Lower leg skin (tissue), 4 donors: ENCODE measurements at regions not wholly inside any gene's neighbourhood (a gene's known extent, or its start where the extent isn't known, plus 50 kb on each side); places are given as distances from the start of the nearest gene placed in this dataset.

Experiments used
- DNase-seq, 2 donors: peaks; one replicate each; pipeline ENCODE4 v3.0.0-alpha.2; 2019; ENCODE audit warnings: low spot score in 2 of 2
- H3K4me3 ChIP-seq: fragments of 200-600 bp; sonication (generic); 2 replicates; pipeline ENCODE4 v1.5.1; 2017; ENCODE audit warnings: mild to moderate bottlenecking, low read depth; ENCODE audit not compliant: poor library complexity, severe bottlenecking
- CTCF ChIP-seq, 3 donors: fragments of 450-650 bp; IDR thresholded peaks; one replicate each; pipeline ENCODE4 v1.5.1; 2016; ENCODE audit warnings: antibody characterized with exemption in 3 of 3, mild to moderate bottlenecking in 3 of 3, moderate library complexity in 2 of 3
- POLR2A ChIP-seq, 2 donors: fragments of 450-650 bp; IDR thresholded peaks; one replicate each; pipeline ENCODE4 v1.6.1; 2016 to 2017; ENCODE audit warnings: antibody characterized with exemption in 2 of 2, mild to moderate bottlenecking in 1 of 2, moderate library complexity in 1 of 2
- WGBS, 2 donors: methylation state at CpG; one replicate each; pipeline ENCODE4 v1.1.5; 2018; 5-methylcytosine and 5-hydroxymethylcytosine counted together
- intact Hi-C: fragments of 100-400 bp; cut with DNase I; formaldehyde crosslinking; loops from one replicate; pipeline ENCODE4 v1.15.0; 2023; ENCODE audit warnings: low total_unique reads

GRCh38 chr16:9257843-9258242 lies 166.4 kb downstream of the HAPSTR1 start:
- 73 to 74% methylated on average over 1 of the region's 1 CpG for WGBS, 2 donors
- intact Hi-C loops: no loop called here
- TF ChIP-seq CTCF (IDR thresholded peaks at IDR 0.05): no peak
- TF ChIP-seq POLR2A (IDR thresholded peaks at IDR 0.05): no peak
- no peak for DNase-seq
- H3K4me3 ChIP-seq: no peak overlapping the region

DNA sequence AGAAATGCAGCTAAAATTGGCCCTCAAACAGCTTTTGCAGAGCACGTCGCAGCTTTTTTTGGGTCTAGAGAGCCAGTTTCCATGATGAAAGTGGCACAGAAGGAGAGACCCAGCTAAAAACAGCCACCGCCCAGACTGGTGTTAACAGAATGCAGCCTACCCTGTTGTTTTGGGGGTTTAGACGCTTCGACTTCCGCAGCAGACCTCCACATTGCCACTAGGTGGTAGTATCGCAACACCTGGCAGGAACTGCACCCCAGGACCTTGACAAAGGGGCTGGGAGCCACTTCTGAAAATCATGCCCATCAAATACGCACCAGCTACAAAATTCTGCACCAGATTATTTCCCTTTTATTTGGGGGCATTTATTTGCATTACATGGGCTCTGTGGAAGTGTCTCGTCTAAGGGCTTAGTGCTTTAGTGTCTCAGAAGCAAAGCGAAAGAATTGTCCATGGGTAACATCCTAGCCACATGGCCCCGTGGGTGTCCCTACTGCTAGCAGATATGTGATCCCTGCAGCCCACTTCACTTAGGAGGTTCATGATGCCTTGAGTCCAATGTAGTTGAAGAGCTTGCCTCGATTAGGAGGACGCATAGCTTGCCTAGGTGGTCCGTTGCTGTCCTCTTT lies 167.1 kb downstream of the HAPSTR1 start:
- WGBS, 2 donors: 50 to 54% methylated on average over 14 of the region's 14 CpGs
- H3K4me3 ChIP-seq: no peak overlapping the region
- TF ChIP-seq POLR2A (IDR thresholded peaks at IDR 0.05) (no peak), CTCF (IDR thresholded peaks at IDR 0.05) (no peak)
- intact Hi-C loops: no loop called here
- no peak for DNase-seq

DNA sequence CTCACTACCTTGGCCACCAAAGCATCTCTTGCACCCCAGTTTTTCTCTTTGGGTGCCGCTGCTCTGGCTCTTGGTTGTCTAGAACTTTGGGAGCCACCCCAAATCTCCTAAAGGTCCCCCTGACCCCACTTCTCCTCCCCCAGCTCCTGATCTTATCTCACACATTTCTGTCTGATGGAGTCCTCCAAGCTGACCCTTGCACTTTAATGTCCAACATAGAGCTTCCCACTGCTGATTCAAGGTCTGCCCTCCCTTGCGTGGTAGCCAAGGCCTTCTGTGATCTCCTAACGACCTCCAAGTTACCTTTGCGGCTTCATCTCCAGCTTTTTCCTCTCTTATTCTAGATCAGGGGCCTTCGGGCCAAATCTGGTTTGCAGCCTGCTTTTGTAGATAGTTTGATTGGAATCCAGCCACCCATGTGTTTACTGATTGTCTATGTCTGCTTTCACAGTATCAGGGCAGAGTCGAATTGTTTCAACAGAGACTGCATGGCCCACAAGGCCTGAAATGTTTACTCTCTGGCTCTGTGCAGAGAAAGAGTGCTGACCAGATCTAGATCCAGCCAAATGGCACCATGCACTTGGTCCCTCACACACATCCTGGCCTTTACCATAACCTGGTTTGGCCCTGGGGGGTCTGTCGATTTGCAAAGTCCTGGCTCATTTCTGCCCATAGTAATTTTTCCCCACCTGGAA lies 168.6 kb downstream of the HAPSTR1 start:
- DNase-seq: no peak
- 74 to 85% methylated on average over 7 of the region's 7 CpGs for WGBS, 2 donors
- intact Hi-C loops: no loop called here
- no peak overlapping the region for H3K4me3 ChIP-seq
- TF ChIP-seq CTCF (IDR thresholded peaks at IDR 0.05) (no peak), POLR2A (IDR thresholded peaks at IDR 0.05) (no peak)

DNA sequence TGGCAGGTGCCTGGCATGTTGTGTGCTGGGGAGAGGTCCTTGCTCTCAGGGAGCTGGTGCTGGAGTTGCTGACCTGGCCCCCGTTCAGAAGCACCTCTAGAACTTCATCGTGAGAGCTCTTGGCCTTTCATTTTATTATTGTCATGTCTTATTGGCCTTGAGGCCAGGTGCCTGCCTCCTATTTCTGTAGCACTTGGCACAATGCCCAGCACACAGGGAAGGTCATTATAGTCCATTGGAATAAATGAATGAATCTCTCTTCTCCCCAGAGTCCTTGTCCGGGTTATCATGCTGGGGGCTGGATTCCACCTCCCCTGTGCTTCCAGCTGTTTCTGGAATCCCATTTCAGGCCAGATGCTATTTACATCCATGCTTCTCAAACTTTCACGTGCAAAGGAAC lies 169.2 kb downstream of the HAPSTR1 start:
- H3K4me3 ChIP-seq: no peak overlapping the region
- no peak for TF ChIP-seq POLR2A (IDR thresholded peaks at IDR 0.05)
- TF ChIP-seq CTCF (IDR thresholded peaks at IDR 0.05): no peak
- WGBS, 2 donors: 58 to 63% methylated on average over 4 of the region's 4 CpGs
- intact Hi-C loops: no loop called here
- DNase-seq: no peak

DNA sequence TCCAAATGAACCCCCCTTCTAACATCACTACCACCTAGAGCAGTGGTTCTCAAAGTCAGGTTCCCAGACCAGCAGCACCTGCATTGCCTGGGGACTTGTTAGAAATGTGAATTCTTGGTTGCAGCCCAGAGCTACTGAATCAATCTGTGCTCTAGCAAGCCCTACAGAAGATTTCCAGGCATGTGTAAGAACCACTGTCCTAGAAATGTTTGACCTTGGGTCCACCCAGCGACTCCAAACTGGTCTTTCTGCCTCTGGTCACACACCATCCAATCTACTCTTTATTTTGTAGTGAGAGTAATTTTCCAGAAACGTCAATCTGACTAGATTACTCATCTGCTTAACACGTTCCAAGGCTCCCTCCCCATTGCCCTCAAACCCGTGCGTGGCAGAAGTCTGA lies 169.9 kb downstream of the HAPSTR1 start:
- no peak for TF ChIP-seq POLR2A (IDR thresholded peaks at IDR 0.05)
- TF ChIP-seq CTCF (IDR thresholded peaks at IDR 0.05): no peak

More for the DNA sequence above, 169.9 kb downstream of the HAPSTR1 start:
- H3K4me3 ChIP-seq: no peak overlapping the region
- intact Hi-C loops: no loop called here
- no peak for DNase-seq
- 53 to 55% methylated on average over 5 of the region's 5 CpGs for WGBS, 2 donors
